Esophagus squamous epithelium (tissue), 5 donors: ENCODE measurements at regions not wholly inside any gene's neighbourhood (a gene's known extent, or its start where the extent isn't known, plus 50 kb on each side); places are given as distances from the start of the nearest gene placed in this dataset.

Experiments used
- DNase-seq: peaks from one replicate; lab custom pipeline; 2025; lab: John Stamatoyannopoulos, UW
- H3K27ac ChIP-seq, 4 donors: fragments of 200-600 bp; sonication (generic); one replicate each; pipeline ENCODE4 v1.5.1; 2016 to 2019; ENCODE audit warnings: mild to moderate bottlenecking in 1 of 4
- H3K27me3 ChIP-seq, 4 donors: fragments of 200-600 bp; sonication (generic); 1 replicate in 3 of 4; 2 replicates in 1 of 4; pipeline versions ENCODE4 v1.5.1 to v1.6.0; 2017 to 2021; ENCODE audit warnings: antibody characterized with exemption in 1 of 4
- H3K36me3 ChIP-seq, 3 donors: fragments of 200-600 bp; sonication (generic); one replicate each; pipeline ENCODE4 v1.5.1; 2016 to 2019
- H3K4me1 ChIP-seq, 3 donors: fragments of 200-600 bp; sonication (generic); one replicate each; pipeline ENCODE4 v1.5.1; 2017 to 2019
- H3K4me3 ChIP-seq, 4 donors: fragments of 200-600 bp; sonication (generic); 1 replicate in 3 of 4; 2 replicates in 1 of 4; pipeline ENCODE4 v1.5.1; 2016 to 2019; ENCODE audit warnings: mild to moderate bottlenecking in 2 of 4, moderate library complexity in 1 of 4
- H3K9me3 ChIP-seq, 3 donors: fragments of 200-600 bp; sonication (generic); one replicate each; pipeline ENCODE4 v1.5.1; 2016 to 2019
- POLR2A ChIP-seq, 4 donors: fragments of 450-650 bp; IDR thresholded peaks; one replicate each; pipeline ENCODE4 v1.6.1; 2017; ENCODE audit warnings: antibody characterized with exemption in 4 of 4, mild to moderate bottlenecking in 4 of 4, moderate library complexity in 3 of 4
- WGBS, 2 donors: methylation state at CpG; one replicate each; pipeline ENCODE4 v1.1.5; 2018; 5-methylcytosine and 5-hydroxymethylcytosine counted together
- intact Hi-C: fragments of 100-400 bp; cut with DNase I; formaldehyde crosslinking; loops from one replicate; pipeline ENCODE4 v1.15.0; 2022
- TF ChIP-seq, protein P1 (sequence below), 6 experiments: fragments of 450-650 bp in 4 of 6; fragments of 200-600 bp in 2 of 6; sonication (generic) in 2 of 6; IDR thresholded peaks; one replicate each; pipeline ENCODE4 v1.5.1; 2016 to 2019; ENCODE audit warnings: antibody characterized with exemption in 6 of 6, mild to moderate bottlenecking in 4 of 6, moderate library complexity in 4 of 6
- donor health status: DM: yes; HTN: yes; CAD: no.

DNA sequence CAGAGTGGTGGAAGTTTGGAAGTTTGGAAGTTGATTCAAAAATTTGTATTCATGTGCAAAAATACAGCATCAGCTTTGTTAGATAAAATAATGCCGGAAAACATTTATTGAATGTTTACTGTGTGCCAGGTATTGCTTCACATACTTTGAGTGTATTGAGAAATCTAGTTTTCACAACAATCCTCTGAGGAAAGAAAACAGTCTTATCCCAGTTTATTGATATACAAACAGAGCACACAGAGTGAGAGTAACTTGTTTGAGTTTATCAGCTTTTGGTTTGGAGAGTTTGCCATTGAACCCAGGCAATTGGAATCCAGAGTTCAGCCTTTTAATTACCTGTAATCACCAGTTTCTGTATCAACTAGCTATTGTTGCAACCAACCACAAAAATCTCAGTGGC is 127.2 kb upstream of the RPS6KA3 start:
- no peak overlapping the region for H3K4me3 ChIP-seq
- WGBS, 2 donors = 80% methylated on average over 1 of the region's 1 CpG
- H3K27me3 ChIP-seq = no peaks in the 10 kb centered on the region
- H3K4me1 ChIP-seq = no peaks in the 10 kb centered on the region
- intact Hi-C loops = no loop called here
- no peak for DNase-seq
- no peak for TF ChIP-seq POLR2A (IDR thresholded peaks at IDR 0.05)
- TF ChIP-seq, protein P1, sequence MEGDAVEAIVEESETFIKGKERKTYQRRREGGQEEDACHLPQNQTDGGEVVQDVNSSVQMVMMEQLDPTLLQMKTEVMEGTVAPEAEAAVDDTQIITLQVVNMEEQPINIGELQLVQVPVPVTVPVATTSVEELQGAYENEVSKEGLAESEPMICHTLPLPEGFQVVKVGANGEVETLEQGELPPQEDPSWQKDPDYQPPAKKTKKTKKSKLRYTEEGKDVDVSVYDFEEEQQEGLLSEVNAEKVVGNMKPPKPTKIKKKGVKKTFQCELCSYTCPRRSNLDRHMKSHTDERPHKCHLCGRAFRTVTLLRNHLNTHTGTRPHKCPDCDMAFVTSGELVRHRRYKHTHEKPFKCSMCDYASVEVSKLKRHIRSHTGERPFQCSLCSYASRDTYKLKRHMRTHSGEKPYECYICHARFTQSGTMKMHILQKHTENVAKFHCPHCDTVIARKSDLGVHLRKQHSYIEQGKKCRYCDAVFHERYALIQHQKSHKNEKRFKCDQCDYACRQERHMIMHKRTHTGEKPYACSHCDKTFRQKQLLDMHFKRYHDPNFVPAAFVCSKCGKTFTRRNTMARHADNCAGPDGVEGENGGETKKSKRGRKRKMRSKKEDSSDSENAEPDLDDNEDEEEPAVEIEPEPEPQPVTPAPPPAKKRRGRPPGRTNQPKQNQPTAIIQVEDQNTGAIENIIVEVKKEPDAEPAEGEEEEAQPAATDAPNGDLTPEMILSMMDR (IDR thresholded peaks at IDR 0.05) = no peak
- no peak overlapping the region for H3K27ac ChIP-seq
- no peaks in the 10 kb centered on the region for H3K36me3 ChIP-seq
- H3K9me3 ChIP-seq = no peaks in the 10 kb centered on the region

DNA sequence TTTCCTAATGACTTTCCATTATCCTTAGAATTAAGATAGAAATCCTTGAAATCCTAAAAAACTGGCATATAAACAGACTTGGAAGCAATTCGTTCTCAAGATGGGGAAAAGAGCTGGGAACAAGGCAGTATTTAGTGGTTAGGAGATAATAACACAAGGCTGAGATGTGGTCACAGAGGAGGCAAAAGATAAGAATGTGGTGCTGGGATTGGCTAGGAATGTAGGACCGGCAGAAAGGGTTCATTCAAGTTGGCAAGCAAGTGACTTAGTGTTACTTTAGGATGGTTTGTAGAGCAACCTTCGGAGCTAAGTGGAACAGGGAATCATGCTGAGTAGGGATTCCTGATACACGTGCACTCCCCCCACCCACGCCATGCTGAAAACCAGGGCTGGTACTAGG is 121.9 kb upstream of the RPS6KA3 start:
- TF ChIP-seq, protein P1 (IDR thresholded peaks at IDR 0.05) = no peak
- TF ChIP-seq POLR2A (IDR thresholded peaks at IDR 0.05) = no peak
- H3K4me1 ChIP-seq = no peaks in the 10 kb centered on the region
- H3K36me3 ChIP-seq = no peaks in the 10 kb centered on the region
- H3K9me3 ChIP-seq = no peaks in the 10 kb centered on the region
- 50 to 63% methylated on average over 5 of the region's 5 CpGs for WGBS, 2 donors
- intact Hi-C loops = loop anchor here (10.0 kb wide), 1 partner anchor 46 kb away; no protein-coding TSS in a partner anchor
- no peak overlapping the region for H3K27ac ChIP-seq
- H3K27me3 ChIP-seq = no peaks in the 10 kb centered on the region
- no peak for DNase-seq
- no peak overlapping the region for H3K4me3 ChIP-seq

DNA sequence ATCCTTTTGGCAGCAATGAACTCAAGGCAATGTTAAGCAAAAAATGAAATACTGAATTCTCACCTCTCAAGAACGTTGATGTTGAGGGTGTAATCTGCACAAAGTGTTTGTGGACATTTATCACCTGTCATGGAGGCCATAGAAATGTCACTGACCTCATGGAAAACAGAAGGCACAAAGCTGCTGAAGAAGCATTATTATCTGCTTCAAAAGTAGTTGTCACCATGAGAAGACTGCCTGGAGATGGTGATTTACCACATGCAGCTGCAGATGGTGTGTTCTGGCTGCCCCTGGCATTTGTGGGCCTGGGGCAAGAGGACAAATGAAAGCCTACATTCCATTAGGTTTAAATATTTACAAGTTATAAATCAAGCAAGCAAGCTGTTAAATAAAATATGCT is 116.8 kb upstream of the RPS6KA3 start:
- H3K27ac ChIP-seq = no peak overlapping the region
- intact Hi-C loops = loop anchor here (10.0 kb wide), 1 partner anchor 51 kb away; no protein-coding TSS in a partner anchor
- TF ChIP-seq, protein P1 (IDR thresholded peaks at IDR 0.05) = no peak
- no peak for TF ChIP-seq POLR2A (IDR thresholded peaks at IDR 0.05)
- H3K9me3 ChIP-seq = no peaks in the 10 kb centered on the region
- no peak overlapping the region for H3K4me3 ChIP-seq
- DNase-seq = no peak
- H3K4me1 ChIP-seq = peaks cover 0 to 7% (median 0%) of the 10 kb centered on the region in 3 donors
- no peaks in the 10 kb centered on the region for H3K27me3 ChIP-seq
- H3K36me3 ChIP-seq = no peaks in the 10 kb centered on the region
- WGBS, 2 donors = 17 to 20% methylated on average over 1 of the region's 1 CpG

DNA sequence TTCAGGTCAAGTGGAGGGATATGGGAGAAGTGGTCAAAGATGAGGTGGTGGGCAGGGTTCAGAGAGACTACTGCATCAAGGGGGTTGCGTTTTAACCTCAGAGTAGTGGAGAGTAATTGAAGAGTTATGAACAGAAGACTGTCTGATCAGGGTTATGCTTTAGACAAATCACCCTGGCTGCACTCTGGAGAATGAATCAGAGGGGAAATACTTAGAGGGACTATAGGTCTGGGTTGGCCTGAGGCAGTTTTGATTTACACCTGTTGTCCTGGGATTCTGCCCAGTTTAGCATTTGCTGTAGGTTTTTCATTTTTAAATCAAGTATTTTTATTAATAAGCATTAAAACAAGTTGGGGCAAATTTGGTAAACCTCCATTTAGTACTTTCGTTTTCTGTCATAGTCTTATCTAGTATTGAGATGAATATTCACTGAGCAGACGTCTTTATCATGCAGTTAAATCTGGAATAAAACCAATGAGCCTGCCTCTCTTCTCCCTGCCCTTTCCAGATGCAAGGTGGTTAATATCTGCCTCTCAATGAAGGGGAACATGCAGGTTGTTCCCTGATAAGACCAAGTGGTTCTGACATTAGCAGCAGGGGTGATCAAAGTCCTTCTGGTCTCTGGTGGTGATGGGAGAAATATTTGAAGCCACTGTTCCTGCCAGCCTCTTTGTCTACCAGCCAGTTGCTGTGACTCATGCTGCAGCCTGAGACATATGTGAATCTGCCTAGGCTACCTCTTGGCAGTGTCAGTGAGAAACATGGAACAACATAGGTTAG is 116.0 kb upstream of the RPS6KA3 start:
- 23% methylated on average over 3 of the region's 3 CpGs for WGBS, 2 donors
- Histone ChIP-seq H3K36me3 (no peaks in the 10 kb centered on the region), H3K4me3 (no peak overlapping the region), H3K4me1 (peaks cover 0 to 12% (median 0%) of the 10 kb centered on the region in 3 donors), H3K9me3 (no peaks in the 10 kb centered on the region), H3K27me3 (no peaks in the 10 kb centered on the region), H3K27ac (no peak overlapping the region)
- intact Hi-C loops = loop anchor here (10.0 kb wide), 1 partner anchor 52 kb away; no protein-coding TSS in a partner anchor
- no peak for DNase-seq
- no peak for TF ChIP-seq POLR2A (IDR thresholded peaks at IDR 0.05)
- TF ChIP-seq, protein P1 (IDR thresholded peaks at IDR 0.05) = no peak

GRCh38 chrX:20382082-20382481 is 115.4 kb upstream of the RPS6KA3 start:
- Histone ChIP-seq H3K27me3 (no peaks in the 10 kb centered on the region), H3K4me3 (no peak overlapping the region), H3K36me3 (no peaks in the 10 kb centered on the region), H3K27ac (no peak overlapping the region), H3K4me1 (peaks cover 0 to 13% (median 0%) of the 10 kb centered on the region in 3 donors), H3K9me3 (no peaks in the 10 kb centered on the region)
- intact Hi-C loops = loop anchor here (10.0 kb wide), 1 partner anchor 53 kb away; no protein-coding TSS in a partner anchor
- 44 to 57% methylated on average over 1 of the region's 1 CpG for WGBS, 2 donors
- DNase-seq = no peak
- no peak for TF ChIP-seq POLR2A (IDR thresholded peaks at IDR 0.05)
- TF ChIP-seq, protein P1 (IDR thresholded peaks at IDR 0.05) = no peak
